Hematopoietic multipotent progenitor cell treated with erythropoietin and hydrocortisone succinate and interleukin-3 and kit ligand, for 15 days (in vitro differentiated cells): ENCODE measurements at regions not wholly inside any gene's neighbourhood (a gene's known extent, or its start where the extent isn't known, plus 50 kb on each side); places are given as distances from the start of the nearest gene placed in this dataset.

Experiments used
- DNase-seq: peaks from one replicate; pipeline ENCODE4 v3.0.0-alpha.2; 2015; ENCODE audit warnings: low spot score

DNA sequence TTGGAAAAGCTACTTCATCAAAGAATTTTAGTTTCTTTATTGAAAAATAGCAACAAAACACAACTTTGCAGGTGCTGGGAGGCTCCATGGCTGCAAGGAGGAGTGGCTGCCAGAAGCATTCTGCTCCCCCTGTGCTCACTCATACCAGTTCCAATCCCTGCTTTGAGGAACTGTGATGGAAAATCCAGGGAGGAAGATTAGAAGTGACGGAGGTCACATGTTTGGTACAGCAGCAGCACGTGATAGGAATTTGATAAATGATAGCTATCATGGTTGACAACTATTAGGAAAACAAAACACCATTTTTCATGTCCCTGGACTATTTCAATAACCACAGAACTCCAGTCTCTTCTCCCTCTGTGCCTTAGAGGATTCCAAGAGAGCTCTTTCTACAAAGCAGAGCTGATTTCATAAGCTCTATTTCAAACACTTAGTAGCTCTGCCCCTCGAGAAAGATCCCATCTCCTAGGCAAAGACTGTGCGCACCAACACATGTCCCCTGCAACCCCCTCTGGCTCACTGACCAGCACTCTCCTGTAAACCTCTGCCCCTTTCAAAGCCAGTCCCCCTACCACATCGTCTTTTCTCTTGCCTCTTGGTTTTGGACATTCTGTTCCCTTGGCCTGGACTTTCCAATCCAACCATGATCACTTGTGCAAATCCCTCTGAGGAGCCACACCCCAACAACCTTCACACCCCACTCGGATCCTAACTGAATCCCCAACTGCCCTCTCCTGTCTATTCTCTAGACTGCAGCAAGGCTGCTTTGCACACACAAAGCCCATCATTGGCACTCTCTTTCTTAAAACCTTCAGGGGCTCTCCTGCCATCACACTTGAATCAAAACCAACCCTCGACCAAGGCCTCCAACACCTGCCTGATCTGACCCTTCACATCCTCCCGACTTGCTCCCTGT lies 352.4 kb upstream of the PKDCC start:
- no peak for DNase-seq

DNA sequence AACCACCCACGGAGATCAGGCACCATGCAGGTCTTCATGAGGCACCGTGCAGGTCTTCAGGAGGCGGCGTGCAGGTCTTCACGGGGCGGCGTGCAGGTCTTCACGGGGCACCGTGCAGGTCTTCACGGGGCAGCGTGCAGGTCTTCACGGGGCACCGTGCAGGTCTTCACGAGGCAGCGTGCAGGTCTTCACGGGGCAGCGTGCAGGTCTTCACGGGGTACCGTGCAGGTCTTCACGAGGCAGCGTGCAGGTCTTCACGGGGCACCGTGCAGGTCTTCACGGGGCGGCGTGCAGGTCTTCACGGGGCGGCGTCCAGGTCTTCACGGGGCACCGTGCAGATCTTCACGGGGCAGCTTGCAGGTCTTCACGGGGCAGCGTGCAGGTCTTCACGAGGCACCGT lies 350.4 kb upstream of the PKDCC start:
- DNase-seq = no peak

DNA sequence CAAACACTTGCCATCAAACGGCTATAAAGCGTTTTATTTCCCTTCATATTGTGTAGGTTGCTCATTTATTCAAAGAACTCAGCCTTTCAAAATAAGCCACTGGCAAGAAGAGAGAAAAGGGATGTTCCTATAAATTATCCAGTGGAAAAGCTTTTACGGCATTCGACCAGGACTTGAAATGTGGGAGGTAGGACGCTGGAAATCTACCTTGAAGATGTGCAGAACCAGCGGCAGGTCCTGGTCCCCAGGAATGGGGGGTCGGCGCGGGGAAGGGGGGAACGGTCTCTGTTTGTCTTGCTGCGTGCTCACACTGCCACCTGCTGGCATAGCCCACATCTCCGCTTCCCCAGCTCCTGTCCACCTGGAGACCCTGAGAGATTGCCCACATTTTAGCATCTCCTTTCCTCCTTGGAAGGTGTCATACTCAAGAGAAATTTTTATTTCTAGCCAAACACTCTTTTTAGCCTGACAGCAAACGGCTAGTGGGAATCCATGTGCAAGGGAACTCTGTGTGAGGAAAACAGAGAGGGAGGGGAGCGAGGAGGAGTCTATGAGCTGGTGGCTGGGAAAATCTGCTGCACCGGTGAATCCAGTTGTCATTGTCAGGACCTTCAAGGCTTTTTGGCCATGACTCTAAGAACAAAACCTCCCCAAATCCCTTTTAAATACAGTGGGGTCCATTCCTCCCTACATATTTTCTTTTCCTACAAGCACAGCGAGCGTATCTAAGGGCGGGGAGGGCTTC lies 349.0 kb upstream of the PKDCC start:
- no peak for DNase-seq

DNA sequence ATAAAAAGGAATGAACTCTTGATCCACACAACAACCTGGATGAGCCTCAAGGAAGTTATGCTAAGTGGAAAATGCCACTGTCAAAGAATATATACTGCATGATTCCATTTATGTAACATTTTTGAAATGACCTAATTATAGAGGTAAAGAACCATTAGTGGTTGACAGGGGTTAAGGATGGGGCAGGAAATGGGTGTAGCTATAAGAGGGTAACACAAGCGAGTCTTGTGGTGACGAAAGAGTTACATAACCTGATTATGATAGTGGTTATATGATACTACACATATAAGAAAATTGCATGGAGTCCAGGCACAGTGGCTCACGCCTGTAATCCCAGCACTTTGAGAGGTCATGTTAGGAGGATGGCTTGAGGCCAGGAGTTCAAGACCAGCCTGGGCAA lies 346.6 kb upstream of the PKDCC start:
- DNase-seq = no peak

DNA sequence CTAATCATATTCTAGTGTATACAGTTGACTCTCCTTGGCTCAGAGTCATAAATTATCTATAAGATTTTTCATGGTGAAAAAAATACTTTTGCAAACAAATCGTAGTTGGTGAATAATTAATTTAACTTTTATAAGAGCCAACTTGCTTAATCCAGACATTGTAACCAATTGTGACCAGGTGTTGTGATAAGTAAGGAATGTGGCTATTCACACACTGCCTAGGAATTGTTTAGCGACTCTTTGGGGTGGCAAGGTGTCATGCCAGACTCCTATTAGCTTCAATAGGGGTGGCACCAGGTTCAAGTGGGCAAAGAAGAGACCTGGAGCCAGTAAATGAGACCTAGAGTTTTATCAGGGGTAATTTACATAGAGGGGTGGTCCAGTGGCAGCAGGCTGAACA lies 344.7 kb upstream of the PKDCC start:
- no peak for DNase-seq

DNA sequence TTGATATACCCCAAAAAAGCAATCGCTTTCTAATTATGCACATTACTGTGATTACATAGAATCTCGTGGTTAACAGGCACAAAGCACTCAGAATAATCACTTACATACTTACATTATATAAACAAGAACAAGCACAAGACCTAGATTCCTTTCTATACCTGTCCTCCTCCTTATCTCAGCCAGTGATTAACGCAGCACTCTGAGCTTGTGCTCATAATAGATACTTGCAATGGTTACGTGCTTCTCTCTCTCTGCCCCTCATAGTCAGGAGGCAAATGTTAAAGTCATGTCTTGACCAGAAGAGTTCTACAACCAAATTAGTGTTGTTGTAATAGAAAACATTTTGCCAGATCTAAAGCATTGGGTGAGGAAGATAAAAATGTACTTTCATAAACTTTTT lies 342.2 kb upstream of the PKDCC start:
- DNase-seq = no peak

DNA sequence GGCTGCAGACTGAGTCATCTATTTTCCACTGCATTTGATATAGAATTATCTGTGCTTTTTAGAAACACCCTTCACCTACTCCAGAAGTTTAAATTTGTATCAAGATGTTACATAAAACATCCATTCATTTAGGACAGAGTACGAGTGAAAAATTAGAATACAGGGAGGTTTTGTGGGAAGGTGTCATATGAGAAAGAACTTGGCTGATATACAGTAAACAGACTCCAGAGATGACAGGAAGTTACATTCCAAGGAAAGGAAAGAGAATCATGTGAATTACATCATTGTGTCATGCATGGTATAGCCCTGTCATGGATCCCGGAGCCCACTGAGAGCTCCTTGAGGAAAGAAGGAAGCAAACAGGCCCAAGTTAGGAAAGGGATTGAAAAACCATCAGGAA lies 341.5 kb upstream of the PKDCC start:
- no peak for DNase-seq

DNA sequence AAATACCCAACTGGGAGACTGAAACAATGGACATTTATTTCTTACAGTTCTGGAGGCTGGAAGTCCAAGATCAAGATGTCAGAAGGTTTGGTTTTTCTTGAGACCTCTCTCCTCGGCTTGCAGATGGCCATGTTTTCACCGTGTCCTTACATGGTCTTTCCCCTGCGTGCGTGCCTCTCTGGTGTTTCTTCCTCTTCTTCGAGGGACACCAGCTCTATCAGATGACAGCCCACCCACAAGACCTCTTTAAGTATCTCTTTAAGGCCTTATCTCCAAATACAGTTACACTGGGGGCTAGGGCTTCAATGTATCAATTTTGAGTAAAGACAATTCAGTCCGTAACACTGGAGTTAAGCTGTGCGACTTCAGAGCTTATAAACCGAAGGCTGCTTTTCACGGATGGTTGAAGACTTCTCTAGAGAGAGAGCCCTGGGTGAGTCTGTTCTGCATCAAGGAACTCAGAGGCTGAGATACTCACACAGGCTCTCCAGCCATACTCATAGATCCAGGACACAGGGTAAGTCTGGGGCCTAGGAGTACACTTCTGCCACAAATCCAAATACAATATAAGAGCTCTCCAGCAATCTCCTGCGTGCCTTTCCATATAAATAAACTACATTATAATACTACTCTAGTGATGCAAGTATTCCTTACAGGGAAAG lies 339.9 kb upstream of the PKDCC start:
- DNase-seq = no peak

DNA sequence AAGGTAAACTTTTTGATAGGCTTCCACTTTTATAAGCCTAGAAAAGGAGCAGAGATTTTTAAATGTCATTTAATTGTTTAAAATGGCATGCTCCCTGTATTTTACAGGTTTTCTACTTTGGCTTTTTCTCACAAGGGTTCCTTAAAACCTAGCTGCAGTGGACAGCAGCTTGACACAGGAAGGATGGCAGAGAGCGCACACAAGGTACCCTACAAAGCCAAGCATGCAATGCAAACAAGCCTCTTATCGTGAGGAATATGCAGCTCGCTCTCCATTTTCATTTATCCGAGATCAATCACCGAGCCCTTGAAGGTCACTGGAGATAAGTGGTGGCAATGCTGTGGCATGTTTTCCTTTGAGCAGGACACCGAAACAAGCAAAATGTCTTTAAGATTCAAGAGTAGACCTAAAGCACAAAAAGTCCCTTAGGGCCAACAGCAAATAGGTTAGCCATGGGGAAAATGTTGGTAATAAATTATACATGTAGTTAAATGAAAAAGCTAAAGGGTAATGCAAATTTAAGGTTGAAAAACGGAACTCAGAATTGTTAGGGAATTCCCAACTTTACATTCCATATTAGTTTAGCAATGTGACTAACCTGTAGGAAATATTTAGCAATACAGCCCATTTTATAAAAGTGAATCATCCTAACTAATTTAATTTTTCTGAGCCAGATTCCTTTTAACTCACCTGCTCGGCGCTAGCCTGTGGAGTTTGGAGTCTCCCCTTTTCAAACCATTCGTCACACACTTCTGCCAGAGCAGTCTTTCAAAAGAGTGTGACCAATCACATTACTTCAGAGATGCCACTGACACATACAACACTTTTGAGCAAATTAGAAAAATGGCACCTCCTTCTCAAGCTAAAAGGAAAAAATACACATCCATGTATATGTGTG lies 337.9 kb upstream of the PKDCC start:
- no peak for DNase-seq

DNA sequence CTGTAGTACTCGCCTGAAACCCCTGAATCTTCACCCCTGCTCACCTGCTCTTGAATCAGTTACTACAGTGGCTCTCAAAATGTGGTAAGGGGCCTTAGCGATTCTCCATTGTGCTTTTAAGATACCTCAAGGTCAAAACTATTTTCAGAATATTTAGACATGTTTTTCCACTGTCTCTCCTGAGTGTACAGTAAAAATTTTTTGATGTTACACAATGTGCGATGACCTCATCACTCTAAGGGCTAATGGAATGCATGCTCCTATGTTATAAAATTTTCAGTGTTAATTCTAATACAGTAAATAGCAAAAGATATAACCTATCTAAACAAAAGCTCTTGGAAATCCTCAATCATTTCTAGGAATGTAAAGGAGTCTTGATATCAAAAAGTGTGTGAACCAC lies 336.9 kb upstream of the PKDCC start:
- no peak for DNase-seq

DNA sequence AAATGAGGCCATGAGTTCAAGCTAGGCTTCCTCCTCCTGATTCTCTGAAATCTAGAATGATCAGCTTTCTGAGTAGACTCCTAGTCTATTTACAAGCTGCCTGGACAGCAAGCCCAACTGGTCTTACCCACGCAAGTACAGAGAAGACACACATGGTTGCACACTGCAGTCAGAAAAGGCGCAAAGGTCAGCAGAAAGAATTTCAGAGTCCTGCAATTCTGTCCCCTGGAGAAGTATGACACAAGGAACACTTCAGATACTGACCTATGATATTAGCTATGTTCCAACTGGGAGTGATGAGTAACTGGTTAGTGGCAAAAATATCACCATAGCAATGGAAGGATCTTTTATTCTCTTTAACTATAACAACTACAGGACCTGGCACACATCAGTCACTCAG lies 336.1 kb upstream of the PKDCC start:
- DNase-seq = no peak

DNA sequence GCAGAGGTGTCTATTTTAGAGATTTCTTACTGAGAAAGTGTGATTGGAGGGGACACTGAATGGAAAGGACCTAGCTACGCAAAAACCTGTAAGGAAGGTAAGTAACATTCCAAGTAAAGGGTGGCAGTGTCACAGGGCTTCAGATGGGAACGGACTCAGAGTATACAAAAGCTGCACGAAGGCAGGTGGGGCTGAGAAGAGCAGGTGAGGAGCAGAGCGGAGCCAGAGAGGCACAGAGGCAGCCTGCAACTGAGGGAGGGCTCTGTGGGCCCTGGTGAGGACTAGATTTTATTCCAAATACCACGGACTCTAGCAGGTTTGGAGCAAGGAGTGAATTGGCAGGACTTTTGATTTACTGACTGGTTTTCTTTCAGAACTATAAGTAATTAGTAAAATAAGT lies 331.3 kb upstream of the PKDCC start:
- DNase-seq = no peak

DNA sequence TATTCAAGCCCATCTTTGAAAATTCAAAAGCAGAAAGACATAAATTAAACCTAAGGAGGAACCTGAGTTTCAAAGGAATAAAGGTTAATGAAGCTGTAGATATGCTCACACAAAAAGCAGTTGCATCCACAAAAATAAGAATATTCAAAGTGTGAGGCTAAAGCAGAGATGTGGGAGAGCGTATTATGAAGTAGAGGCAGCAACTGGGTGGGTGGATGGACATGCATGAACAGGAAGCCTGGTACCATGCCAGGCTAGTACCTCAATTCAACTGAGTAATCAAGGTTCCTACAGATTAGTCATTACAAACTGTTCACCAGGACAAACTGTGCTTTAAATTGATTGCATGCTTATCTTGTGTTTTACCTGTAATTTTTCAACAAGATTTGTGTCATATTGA lies 330.0 kb upstream of the PKDCC start:
- no peak for DNase-seq

DNA sequence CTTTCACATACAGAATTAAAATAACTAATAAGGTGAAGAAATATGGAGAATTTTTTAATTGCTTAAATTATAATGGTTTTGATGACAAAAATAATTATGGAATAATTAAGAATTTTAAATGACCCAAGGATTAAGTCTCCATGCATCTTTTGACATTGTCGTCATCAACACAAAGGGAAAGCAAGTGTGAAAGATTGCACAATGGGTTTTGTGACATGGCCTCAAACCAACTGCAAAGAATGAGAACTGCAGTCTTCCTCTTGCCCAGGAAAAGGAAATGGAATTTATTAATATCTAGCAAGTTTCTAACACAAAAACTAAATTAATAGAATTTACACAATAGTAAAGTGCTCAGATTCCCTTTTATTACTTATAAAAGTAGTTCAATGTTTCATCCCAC lies 329.1 kb upstream of the PKDCC start:
- no peak for DNase-seq

DNA sequence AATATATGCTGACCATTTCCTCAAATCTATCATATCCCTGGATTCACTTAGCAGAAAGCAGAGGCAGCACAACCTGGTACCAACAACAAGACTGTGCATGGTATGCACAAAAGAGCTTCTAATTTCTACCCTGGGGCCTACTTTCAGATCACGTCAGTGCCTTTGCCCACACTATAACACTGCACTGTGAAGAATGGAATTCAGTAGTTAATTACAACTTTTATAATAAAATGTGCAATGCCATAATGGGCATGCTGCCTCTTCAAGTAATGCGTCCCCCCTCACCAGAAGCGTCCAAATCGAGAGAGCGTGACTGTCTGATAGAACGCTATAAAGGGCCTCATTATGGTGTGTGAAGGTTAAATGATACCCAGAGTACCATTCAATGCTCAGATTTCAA lies 328.1 kb upstream of the PKDCC start:
- DNase-seq = no peak

DNA sequence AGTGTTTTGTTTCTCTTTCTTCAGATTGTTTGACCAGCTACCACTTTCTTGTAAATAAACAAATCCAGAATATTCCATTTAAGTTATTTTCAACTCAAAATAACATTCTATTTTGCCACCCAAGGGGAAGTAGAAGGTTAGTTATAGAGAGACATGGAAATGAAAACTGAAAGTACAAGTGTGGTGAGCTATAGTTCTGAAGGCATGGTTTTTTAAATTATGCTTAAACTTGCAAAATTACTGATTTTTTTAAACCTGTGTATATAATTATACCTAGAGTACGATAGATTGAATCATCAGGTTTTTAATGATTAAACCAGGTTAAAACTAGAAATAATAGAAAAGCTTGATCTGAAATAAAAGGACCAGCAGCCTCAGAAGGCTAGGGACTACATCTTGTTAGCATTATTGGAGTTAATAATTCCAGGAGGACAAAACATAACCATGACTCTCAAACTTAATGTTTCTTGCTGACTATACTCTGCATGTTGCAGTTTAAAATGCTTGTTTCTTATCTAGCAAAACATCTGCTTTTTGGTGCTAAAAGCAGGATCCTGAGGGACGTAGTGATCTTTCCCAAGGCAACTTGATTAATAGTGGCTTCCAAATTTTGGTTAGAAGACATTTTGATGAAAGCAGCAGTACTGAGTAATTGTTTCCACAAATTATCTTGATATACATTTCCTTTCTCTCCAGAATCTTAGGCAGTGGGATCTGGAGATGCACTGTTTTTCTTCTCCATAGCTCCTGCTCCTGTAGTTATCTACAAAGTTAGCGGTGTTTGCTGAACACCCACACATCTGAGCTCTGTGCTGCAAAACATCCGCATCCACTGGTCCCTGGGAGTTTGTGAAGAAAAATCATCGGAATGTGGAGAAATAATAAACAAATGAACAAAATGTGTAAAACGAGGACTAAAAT lies 327.2 kb upstream of the PKDCC start:
- no peak for DNase-seq

DNA sequence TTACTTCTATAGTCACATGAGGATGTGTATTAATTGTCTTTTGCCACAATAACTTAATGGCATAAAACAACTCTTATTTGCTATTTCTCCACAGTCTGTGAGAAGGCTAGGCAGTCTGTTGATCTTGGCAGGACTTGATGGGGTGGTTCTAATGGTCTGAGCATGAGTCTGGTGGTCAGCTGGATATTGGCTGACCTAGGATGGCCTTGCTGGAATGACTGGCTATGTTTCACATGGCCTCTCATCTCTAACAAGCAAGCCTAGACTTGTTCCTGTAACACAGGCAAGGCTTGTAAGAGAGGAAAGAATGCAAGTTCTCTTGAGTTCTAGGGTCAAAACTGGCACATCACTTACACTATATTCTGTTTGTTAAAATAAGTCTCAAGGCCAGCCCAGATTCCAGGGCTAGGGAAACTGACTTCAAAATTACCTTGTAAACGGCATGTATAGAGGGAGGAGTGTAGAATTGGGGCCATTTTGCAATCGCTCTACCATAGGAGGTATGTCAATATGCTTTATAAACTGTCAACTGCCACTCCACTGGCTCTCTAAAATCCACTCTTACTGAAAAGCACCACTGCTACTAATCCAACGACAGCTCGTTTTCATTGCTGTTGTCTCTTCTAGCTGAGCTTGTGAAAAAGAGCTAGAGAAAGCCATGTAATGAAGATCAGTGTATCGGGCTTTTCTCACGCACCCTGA lies 325.0 kb upstream of the PKDCC start:
- DNase-seq = no peak

DNA sequence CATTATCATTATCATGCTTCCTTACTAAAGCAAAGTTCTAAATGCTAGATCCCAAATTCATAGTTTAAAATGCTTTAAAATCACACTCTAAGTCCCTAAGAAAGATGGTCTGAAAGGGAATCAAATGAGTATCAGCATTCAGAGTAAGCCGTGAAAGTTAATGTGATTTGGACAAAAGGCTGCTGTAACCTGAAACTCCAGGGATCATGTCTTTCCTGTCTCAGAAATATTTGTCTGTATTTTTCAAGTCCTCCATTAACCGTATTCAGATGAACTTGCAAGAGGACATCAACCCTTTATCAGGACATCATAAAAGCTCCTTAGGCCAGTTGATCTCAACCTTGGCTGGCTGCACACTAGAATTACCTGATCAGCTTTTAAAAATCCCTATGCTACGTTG lies 324.3 kb upstream of the PKDCC start:
- no peak for DNase-seq

DNA sequence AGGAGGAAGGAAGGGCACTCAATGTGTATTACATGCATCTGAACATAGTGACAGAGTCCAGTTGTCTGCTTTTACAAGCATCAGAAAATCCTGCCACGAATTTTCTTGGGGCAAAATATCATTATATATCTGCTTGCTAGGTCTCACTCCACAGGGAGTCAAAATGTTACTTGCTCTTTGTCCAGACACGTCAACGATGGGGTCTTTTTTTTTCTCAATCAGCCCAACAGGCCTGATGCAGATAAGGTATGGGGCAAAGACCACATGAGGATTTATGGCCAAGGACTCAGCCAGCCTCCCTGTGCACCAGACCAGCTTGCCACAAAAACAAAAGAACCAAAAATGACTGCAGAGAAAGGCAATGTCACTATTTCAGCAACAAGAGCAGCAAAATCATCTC lies 323.4 kb upstream of the PKDCC start:
- no peak for DNase-seq

DNA sequence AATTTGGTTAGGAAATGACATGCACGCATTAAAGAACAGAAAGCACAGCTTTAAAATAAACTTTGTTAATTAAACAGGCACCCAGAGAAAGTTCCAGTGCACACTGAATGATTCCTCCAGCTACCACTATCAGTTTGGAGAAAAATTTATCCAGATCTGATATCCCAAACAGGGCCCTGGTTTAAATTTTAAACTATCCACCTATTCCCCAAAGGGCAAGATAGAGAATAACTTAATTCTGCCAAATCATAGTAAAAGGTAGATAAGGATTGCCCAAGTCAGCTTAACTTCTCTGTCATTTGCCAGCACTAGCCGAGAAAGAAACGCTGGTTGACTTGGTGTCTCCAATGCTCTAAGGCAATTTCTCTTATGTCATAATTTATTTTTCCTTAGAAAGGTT lies 321.9 kb upstream of the PKDCC start:
- no peak for DNase-seq
